ENCODE measurements at regions not wholly inside any gene's neighbourhood (a gene's known extent, or its start where the extent isn't known, plus 50 kb on each side); places are given as distances from the start of the nearest gene placed in this dataset.

DNA sequence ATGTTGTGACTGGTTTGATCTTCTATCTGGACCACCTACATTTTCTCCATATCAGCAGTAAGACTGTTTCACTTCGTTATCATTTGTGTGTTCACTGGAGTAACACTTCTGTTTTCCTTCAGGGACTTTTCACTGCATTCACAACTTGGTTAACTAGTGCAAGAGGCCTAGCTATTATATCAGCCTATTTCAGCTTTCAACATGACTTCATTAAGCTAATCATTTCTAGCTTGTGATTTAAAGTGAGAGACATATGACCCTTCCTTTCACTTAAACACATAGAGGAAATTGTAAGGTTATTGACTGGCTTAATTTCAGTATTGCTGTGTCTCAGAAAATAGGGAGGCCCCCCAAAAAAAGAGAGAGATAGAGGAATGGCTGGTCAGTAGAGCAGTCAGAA, 622.8 kb upstream of the NRSN1 start:
- TF ChIP-seq, protein P1, sequence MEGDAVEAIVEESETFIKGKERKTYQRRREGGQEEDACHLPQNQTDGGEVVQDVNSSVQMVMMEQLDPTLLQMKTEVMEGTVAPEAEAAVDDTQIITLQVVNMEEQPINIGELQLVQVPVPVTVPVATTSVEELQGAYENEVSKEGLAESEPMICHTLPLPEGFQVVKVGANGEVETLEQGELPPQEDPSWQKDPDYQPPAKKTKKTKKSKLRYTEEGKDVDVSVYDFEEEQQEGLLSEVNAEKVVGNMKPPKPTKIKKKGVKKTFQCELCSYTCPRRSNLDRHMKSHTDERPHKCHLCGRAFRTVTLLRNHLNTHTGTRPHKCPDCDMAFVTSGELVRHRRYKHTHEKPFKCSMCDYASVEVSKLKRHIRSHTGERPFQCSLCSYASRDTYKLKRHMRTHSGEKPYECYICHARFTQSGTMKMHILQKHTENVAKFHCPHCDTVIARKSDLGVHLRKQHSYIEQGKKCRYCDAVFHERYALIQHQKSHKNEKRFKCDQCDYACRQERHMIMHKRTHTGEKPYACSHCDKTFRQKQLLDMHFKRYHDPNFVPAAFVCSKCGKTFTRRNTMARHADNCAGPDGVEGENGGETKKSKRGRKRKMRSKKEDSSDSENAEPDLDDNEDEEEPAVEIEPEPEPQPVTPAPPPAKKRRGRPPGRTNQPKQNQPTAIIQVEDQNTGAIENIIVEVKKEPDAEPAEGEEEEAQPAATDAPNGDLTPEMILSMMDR (IDR thresholded peaks at IDR 0.05; ENCODE audit: poor library complexity, severe bottlenecking), result no peak
- TF ChIP-seq MXI1 (conservative IDR thresholded peaks at IDR 0.05; ENCODE audit: poor library complexity, severe bottlenecking) (no peak), EZH2 (IDR thresholded peaks at IDR 0.05; ENCODE audit: borderline replicate concordance, insufficient read depth, low read length, poor library complexity, severe bottlenecking) (no peak), POLR2AphosphoS5 (IDR thresholded peaks at IDR 0.05) (no peak), RAD21 (conservative IDR thresholded peaks at IDR 0.05) (no peak), TAF1 (IDR thresholded peaks at IDR 0.05; ENCODE audit: low read depth) (no peak), SMC3 (conservative IDR thresholded peaks at IDR 0.05; ENCODE audit: poor library complexity) (no peak), EP300 (conservative IDR thresholded peaks at IDR 0.05; ENCODE audit: poor library complexity, severe bottlenecking) (no peak)
- TF ChIP-seq, protein P2, sequence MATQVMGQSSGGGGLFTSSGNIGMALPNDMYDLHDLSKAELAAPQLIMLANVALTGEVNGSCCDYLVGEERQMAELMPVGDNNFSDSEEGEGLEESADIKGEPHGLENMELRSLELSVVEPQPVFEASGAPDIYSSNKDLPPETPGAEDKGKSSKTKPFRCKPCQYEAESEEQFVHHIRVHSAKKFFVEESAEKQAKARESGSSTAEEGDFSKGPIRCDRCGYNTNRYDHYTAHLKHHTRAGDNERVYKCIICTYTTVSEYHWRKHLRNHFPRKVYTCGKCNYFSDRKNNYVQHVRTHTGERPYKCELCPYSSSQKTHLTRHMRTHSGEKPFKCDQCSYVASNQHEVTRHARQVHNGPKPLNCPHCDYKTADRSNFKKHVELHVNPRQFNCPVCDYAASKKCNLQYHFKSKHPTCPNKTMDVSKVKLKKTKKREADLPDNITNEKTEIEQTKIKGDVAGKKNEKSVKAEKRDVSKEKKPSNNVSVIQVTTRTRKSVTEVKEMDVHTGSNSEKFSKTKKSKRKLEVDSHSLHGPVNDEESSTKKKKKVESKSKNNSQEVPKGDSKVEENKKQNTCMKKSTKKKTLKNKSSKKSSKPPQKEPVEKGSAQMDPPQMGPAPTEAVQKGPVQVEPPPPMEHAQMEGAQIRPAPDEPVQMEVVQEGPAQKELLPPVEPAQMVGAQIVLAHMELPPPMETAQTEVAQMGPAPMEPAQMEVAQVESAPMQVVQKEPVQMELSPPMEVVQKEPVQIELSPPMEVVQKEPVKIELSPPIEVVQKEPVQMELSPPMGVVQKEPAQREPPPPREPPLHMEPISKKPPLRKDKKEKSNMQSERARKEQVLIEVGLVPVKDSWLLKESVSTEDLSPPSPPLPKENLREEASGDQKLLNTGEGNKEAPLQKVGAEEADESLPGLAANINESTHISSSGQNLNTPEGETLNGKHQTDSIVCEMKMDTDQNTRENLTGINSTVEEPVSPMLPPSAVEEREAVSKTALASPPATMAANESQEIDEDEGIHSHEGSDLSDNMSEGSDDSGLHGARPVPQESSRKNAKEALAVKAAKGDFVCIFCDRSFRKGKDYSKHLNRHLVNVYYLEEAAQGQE (IDR thresholded peaks at IDR 0.05; ENCODE audit: borderline replicate concordance), result no peak

Measured in neural cell (in vitro differentiated cells).